ENCODE measurements at regions not wholly inside any gene's neighbourhood (a gene's known extent, or its start where the extent isn't known, plus 50 kb on each side); places are given as distances from the start of the nearest gene placed in this dataset.

GRCh38 chr6:21827425-21828202 lies 234.1 kb downstream of the SOX4 start:
- Histone ChIP-seq H4K20me1 (ENCODE audit: insufficient read depth, low read length) (no peaks in the 10 kb centered on the region), H3K36me3 (replicated peaks; ENCODE audit: insufficient read depth, low read length) (no peaks in the 10 kb centered on the region), H2AFZ (ENCODE audit: low read length) (no peak overlapping the region), H3K9ac (ENCODE audit: low read length) (no peak overlapping the region), H3K9me3 (replicated peaks; ENCODE audit: insufficient read depth, low read length) (no peaks in the 10 kb centered on the region), H3K27me3 (replicated peaks; ENCODE audit: insufficient read depth, low read length) (no peaks in the 10 kb centered on the region), H3K9me2 (replicated peaks; ENCODE audit: insufficient read depth, low read length) (no peaks in the 10 kb centered on the region), H3K4me1 (ENCODE audit: low read length) (no peaks in the 10 kb centered on the region), H3K4me3 (ENCODE audit: low read length) (no peak overlapping the region), H3K27ac (ENCODE audit: low read length) (no peak overlapping the region), H3F3A (ENCODE audit: insufficient read depth, low read length) (no peaks in the 10 kb centered on the region), H3K79me2 (ENCODE audit: low read length) (no peaks in the 10 kb centered on the region), H3K4me2 (ENCODE audit: low read depth, low read length) (no peak overlapping the region)
- no peak for DNase-seq
- no peak for TF ChIP-seq CTCF (IDR thresholded peaks at IDR 0.05; ENCODE audit: low read length)
- TF ChIP-seq EZH2 (optimal IDR thresholded peaks at IDR 0.05; ENCODE audit: low read depth, low read length): no peak
- no peak for TF ChIP-seq EZH2phosphoT487 (IDR thresholded peaks at IDR 0.05; ENCODE audit: low read length)

GRCh38 chr6:21828704-21829103 lies 235.2 kb downstream of the SOX4 start:
- Histone ChIP-seq H3K4me3 (ENCODE audit: low read length) (no peak overlapping the region), H3K27me3 (replicated peaks; ENCODE audit: insufficient read depth, low read length) (no peaks in the 10 kb centered on the region), H3F3A (ENCODE audit: insufficient read depth, low read length) (no peaks in the 10 kb centered on the region), H3K9ac (ENCODE audit: low read length) (no peak overlapping the region), H3K4me1 (ENCODE audit: low read length) (no peaks in the 10 kb centered on the region), H3K9me3 (replicated peaks; ENCODE audit: insufficient read depth, low read length) (no peaks in the 10 kb centered on the region), H4K20me1 (ENCODE audit: insufficient read depth, low read length) (no peaks in the 10 kb centered on the region), H3K27ac (ENCODE audit: low read length) (no peak overlapping the region), H3K36me3 (replicated peaks; ENCODE audit: insufficient read depth, low read length) (no peaks in the 10 kb centered on the region), H2AFZ (ENCODE audit: low read length) (no peak overlapping the region), H3K79me2 (ENCODE audit: low read length) (no peaks in the 10 kb centered on the region), H3K4me2 (ENCODE audit: low read depth, low read length) (no peak overlapping the region), H3K9me2 (replicated peaks; ENCODE audit: insufficient read depth, low read length) (no peaks in the 10 kb centered on the region)
- TF ChIP-seq EZH2 (optimal IDR thresholded peaks at IDR 0.05; ENCODE audit: low read depth, low read length) (no peak), CTCF (IDR thresholded peaks at IDR 0.05; ENCODE audit: low read length) (no peak), EZH2phosphoT487 (IDR thresholded peaks at IDR 0.05; ENCODE audit: low read length) (no peak)
- no peak for DNase-seq

GRCh38 chr6:21829126-21829525 lies 235.6 kb downstream of the SOX4 start:
- Histone ChIP-seq H4K20me1 (ENCODE audit: insufficient read depth, low read length) (no peaks in the 10 kb centered on the region), H3K4me1 (ENCODE audit: low read length) (no peaks in the 10 kb centered on the region), H3K27me3 (replicated peaks; ENCODE audit: insufficient read depth, low read length) (no peaks in the 10 kb centered on the region), H3K4me2 (ENCODE audit: low read depth, low read length) (no peak overlapping the region), H3K9ac (ENCODE audit: low read length) (no peak overlapping the region), H3K9me2 (replicated peaks; ENCODE audit: insufficient read depth, low read length) (no peaks in the 10 kb centered on the region), H3K36me3 (replicated peaks; ENCODE audit: insufficient read depth, low read length) (no peaks in the 10 kb centered on the region), H3K4me3 (ENCODE audit: low read length) (no peak overlapping the region), H3F3A (ENCODE audit: insufficient read depth, low read length) (no peaks in the 10 kb centered on the region), H3K9me3 (replicated peaks; ENCODE audit: insufficient read depth, low read length) (no peaks in the 10 kb centered on the region), H3K79me2 (ENCODE audit: low read length) (no peaks in the 10 kb centered on the region), H2AFZ (ENCODE audit: low read length) (no peak overlapping the region), H3K27ac (ENCODE audit: low read length) (no peak overlapping the region)
- no peak for DNase-seq
- TF ChIP-seq CTCF (IDR thresholded peaks at IDR 0.05; ENCODE audit: low read length) (no peak), EZH2phosphoT487 (IDR thresholded peaks at IDR 0.05; ENCODE audit: low read length) (no peak), EZH2 (optimal IDR thresholded peaks at IDR 0.05; ENCODE audit: low read depth, low read length) (no peak)

Measured in MM.1S (cell line).